B cell (primary cell): ENCODE measurements at regions not wholly inside any gene's neighbourhood (a gene's known extent, or its start where the extent isn't known, plus 50 kb on each side); places are given as distances from the start of the nearest gene placed in this dataset.

Source experiments
- EZH2 ChIP-seq: IDR thresholded peaks from 2 replicates; pipeline ENCODE4 v1.6.1; 2012; ENCODE audit warnings: borderline replicate concordance, low read depth, mild to moderate bottlenecking, moderate library complexity, low read length; ENCODE audit not compliant: insufficient read depth, poor library complexity, severe bottlenecking
- TF ChIP-seq, protein P1 (sequence below): fragments of 200-600 bp; IDR thresholded peaks from one replicate; pipeline ENCODE4 v1.8.0; 2022; ENCODE audit warnings: antibody characterized with exemption, mild to moderate bottlenecking

DNA sequence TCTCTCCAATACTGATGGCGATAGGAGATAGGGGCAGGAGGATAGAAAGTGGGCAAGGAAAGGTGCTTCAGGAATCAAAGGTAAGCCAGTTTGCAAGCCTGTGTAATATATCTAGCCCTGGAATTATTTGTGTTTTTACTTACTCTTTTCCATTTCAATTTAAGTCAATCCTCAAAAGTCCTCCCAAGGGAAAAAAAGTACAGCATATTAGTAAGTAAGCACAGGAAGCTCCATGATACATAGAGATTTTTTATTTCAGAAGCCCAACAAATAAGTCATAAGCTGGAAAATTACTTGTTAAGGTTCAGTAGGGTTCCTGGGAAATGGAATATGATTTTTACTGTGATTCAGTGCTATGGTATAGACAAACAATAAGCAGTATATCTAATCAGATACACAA lies 337.7 kb upstream of the DUSP10 start:
- TF ChIP-seq, protein P1, sequence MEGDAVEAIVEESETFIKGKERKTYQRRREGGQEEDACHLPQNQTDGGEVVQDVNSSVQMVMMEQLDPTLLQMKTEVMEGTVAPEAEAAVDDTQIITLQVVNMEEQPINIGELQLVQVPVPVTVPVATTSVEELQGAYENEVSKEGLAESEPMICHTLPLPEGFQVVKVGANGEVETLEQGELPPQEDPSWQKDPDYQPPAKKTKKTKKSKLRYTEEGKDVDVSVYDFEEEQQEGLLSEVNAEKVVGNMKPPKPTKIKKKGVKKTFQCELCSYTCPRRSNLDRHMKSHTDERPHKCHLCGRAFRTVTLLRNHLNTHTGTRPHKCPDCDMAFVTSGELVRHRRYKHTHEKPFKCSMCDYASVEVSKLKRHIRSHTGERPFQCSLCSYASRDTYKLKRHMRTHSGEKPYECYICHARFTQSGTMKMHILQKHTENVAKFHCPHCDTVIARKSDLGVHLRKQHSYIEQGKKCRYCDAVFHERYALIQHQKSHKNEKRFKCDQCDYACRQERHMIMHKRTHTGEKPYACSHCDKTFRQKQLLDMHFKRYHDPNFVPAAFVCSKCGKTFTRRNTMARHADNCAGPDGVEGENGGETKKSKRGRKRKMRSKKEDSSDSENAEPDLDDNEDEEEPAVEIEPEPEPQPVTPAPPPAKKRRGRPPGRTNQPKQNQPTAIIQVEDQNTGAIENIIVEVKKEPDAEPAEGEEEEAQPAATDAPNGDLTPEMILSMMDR = no peak
- TF ChIP-seq EZH2 = no peak
